ENCODE measurements at regions not wholly inside any gene's neighbourhood (a gene's known extent, or its start where the extent isn't known, plus 50 kb on each side); places are given as distances from the start of the nearest gene placed in this dataset.
"Not testable (repeated sequence)": the region's sequence is repeated elsewhere in the genome, so short reads cannot be mapped to it uniquely, and the experiment has no call there.

DNA sequence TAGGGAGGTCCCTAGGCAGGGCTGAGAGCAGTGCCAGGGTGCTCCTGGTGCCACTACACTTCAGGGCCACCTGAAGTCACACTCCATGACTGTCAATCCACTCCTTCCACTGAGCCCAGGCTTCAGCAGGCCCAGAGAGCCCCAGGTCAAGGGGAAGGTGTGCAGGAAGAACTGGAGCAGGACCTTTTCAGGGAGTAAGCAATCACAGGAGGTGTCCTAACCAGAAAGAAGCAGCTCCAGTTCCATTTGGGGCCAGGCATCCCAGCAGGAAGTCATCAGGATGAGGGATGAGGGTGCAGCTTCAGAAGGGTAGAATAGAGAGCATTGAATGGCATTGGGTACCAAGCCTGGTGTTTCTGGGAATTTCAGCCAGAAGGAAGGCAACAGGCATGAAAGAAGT, 556.5 kb downstream of the INSC start:
- FAIRE-seq (no peak), DNase-seq (ENCODE audit: insufficient read length, low spot score) (no peak)
- TF ChIP-seq PAX5 (IDR thresholded peaks at IDR 0.05; ENCODE audit: insufficient read depth, low read length, severe bottlenecking): no peak
- TF ChIP-seq SPI1 (IDR thresholded peaks at IDR 0.05; ENCODE audit: low read depth, low read length): no peak
- TF ChIP-seq POLR2AphosphoS5 (IDR thresholded peaks at IDR 0.05; ENCODE audit: low read depth, low read length): no peak
- no peak for TF ChIP-seq POU2F2 (IDR thresholded peaks at IDR 0.05; ENCODE audit: low read depth, low read length)
- TF ChIP-seq POLR2A (IDR thresholded peaks at IDR 0.05; ENCODE audit: low read depth, low read length): no peak
- no peak for TF ChIP-seq TAF1 (IDR thresholded peaks at IDR 0.05; ENCODE audit: low read depth, low read length)

DNA sequence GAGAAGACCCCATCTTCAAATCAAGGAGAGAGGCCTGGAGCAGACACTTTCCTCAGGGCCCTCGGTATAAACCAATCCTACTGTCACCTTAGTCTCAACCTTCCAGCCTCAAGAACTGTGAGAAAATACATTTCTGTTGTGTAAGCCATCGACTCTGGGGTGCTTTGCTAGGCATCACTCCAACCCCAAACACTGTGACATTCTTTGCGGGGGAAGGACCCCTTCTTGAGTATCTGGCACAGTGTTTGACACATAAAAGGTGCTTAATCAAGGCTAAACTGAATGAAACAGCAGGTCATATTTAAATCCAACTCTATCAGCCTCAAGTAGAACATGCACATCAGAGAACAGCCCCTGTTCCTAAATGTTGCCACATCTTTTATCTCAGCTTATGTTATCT, 558.1 kb downstream of the INSC start:
- TF ChIP-seq TAF1 (IDR thresholded peaks at IDR 0.05; ENCODE audit: low read depth, low read length): no peak
- TF ChIP-seq SPI1 (IDR thresholded peaks at IDR 0.05; ENCODE audit: low read depth, low read length): no peak
- TF ChIP-seq PAX5 (IDR thresholded peaks at IDR 0.05; ENCODE audit: insufficient read depth, low read length, severe bottlenecking): no peak
- TF ChIP-seq POLR2A (IDR thresholded peaks at IDR 0.05; ENCODE audit: low read depth, low read length): no peak
- no peak for TF ChIP-seq POU2F2 (IDR thresholded peaks at IDR 0.05; ENCODE audit: low read depth, low read length)
- no peak for TF ChIP-seq POLR2AphosphoS5 (IDR thresholded peaks at IDR 0.05; ENCODE audit: low read depth, low read length)
- DNase-seq (ENCODE audit: insufficient read length, low spot score) (no peak), FAIRE-seq (no peak)

DNA sequence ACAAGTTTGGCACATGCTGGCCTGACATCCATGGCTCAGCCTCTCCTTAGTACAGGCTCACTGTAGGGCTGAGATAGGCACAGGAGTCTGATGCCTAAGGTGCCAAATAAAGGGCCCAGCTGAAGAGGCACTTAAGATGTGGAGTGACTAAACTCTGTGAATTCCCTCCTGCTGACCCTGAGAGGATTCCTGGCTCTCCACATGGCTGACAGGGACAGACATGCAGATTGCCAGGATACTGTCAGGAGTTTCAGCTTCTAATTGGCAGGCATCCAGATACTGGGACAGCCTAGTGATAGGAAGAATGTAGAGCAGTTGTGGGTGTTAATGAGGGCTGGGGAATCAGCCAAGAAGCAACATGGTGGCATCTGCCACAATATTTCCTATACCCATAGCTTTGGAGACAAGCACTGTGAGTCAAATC, 558.7 kb downstream of the INSC start:
- FAIRE-seq (no peak), DNase-seq (ENCODE audit: insufficient read length, low spot score) (no peak)
- TF ChIP-seq POLR2AphosphoS5 (IDR thresholded peaks at IDR 0.05; ENCODE audit: low read depth, low read length) (no peak), SPI1 (IDR thresholded peaks at IDR 0.05; ENCODE audit: low read depth, low read length) (no peak), TAF1 (IDR thresholded peaks at IDR 0.05; ENCODE audit: low read depth, low read length) (no peak), POU2F2 (IDR thresholded peaks at IDR 0.05; ENCODE audit: low read depth, low read length) (no peak), POLR2A (IDR thresholded peaks at IDR 0.05; ENCODE audit: low read depth, low read length) (no peak)

DNA sequence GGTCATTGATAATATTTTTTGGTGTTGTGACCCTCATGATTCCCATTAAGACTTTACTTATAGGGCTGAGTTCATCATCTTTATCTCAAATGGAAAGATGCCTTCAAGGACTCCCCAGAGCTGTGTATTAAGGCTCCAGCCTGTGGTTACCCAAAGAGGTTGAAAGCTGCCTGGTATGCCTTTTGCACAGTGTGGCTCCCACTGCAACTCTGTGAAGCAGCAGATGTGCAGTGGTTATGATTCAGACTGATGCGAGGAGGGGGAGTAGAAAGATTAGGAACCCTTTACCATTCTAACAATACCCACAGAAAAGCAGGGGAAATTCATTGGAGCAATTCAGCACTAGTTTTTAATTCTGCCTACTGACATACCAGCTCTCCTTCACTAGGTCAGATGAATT, 560.0 kb downstream of the INSC start:
- TF ChIP-seq SPI1 (IDR thresholded peaks at IDR 0.05; ENCODE audit: low read depth, low read length) (no peak), PAX5 (IDR thresholded peaks at IDR 0.05; ENCODE audit: insufficient read depth, low read length, severe bottlenecking) (no peak), POLR2A (IDR thresholded peaks at IDR 0.05; ENCODE audit: low read depth, low read length) (no peak)
- DNase-seq (ENCODE audit: insufficient read length, low spot score) (no peak), FAIRE-seq (no peak)

DNA sequence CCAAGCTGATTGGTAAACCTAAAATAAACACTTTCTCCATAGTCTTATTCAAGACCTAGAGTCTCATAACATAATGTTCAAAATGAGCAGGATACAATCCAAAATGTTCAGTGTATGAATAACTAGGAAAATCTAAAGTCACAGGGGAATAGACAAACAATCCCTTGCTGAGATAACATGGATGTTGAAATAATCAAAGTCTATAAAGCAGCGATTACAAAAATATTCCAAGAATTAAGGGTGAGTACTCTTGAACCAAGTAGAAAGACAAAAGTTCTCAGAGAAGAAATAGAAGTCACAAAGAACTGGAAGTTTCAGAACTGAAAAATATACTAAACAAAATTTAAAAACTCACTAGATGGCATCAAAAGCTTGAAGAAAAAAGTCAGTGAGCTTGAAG, 561.0 kb downstream of the INSC start:
- no peak for TF ChIP-seq PAX5 (IDR thresholded peaks at IDR 0.05; ENCODE audit: insufficient read depth, low read length, severe bottlenecking)
- TF ChIP-seq POLR2AphosphoS5 (IDR thresholded peaks at IDR 0.05; ENCODE audit: low read depth, low read length): no peak
- no peak for TF ChIP-seq SPI1 (IDR thresholded peaks at IDR 0.05; ENCODE audit: low read depth, low read length)
- TF ChIP-seq POU2F2 (IDR thresholded peaks at IDR 0.05; ENCODE audit: low read depth, low read length): no peak
- TF ChIP-seq POLR2A (IDR thresholded peaks at IDR 0.05; ENCODE audit: low read depth, low read length): no peak
- DNase-seq (ENCODE audit: insufficient read length, low spot score): no peak
- no peak for FAIRE-seq

DNA sequence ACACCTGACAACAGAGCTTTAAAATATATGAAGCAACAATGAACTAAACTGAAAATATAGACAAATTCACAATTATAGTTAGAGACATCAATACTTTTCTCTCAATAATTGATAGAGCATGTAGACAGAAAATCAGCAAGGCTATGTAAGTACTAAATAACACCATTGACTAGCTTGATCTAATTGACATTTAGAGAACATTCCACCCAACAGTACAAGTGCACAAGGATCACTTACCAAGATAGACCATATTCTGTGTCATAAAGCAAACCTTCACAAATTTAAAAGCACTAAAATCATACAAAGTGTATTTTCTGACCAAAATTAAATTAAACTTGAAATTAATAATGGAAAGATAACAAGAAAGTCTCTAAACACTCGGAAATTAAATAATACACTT, 562.5 kb downstream of the INSC start:
- DNase-seq (ENCODE audit: insufficient read length, low spot score) (no peak), FAIRE-seq (no peak)
- TF ChIP-seq POU2F2 (IDR thresholded peaks at IDR 0.05; ENCODE audit: low read depth, low read length) (no peak), PAX5 (IDR thresholded peaks at IDR 0.05; ENCODE audit: insufficient read depth, low read length, severe bottlenecking) (no peak), POLR2AphosphoS5 (IDR thresholded peaks at IDR 0.05; ENCODE audit: low read depth, low read length) (no peak), TAF1 (IDR thresholded peaks at IDR 0.05; ENCODE audit: low read depth, low read length) (no peak), POLR2A (IDR thresholded peaks at IDR 0.05; ENCODE audit: low read depth, low read length) (no peak), SPI1 (IDR thresholded peaks at IDR 0.05; ENCODE audit: low read depth, low read length) (no peak)

DNA sequence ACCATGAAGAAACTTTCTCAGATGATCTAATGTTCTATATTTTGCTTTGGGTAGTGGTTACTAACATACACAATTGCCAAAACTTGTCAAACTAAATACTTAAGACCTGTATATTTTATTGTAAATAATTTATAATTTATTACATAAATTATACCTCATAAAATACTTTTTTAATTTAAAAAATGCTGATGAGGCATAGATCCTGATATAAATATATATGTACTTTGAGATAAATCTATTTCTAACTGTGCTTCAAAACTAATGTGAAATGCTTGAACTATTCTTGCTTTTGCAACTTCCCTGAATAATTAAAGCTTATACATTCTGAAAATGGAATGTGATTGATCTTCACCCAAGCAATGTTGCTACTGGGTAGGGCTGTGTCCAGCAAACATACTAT, 568.8 kb downstream of the INSC start:
- DNase-seq (ENCODE audit: insufficient read length, low spot score) (no peak), FAIRE-seq (no peak)
- no peak for TF ChIP-seq SPI1 (IDR thresholded peaks at IDR 0.05; ENCODE audit: low read depth, low read length)
- no peak for TF ChIP-seq PAX5 (IDR thresholded peaks at IDR 0.05; ENCODE audit: insufficient read depth, low read length, severe bottlenecking)
- no peak for TF ChIP-seq TAF1 (IDR thresholded peaks at IDR 0.05; ENCODE audit: low read depth, low read length)
- no peak for TF ChIP-seq POLR2A (IDR thresholded peaks at IDR 0.05; ENCODE audit: low read depth, low read length)
- no peak for TF ChIP-seq POLR2AphosphoS5 (IDR thresholded peaks at IDR 0.05; ENCODE audit: low read depth, low read length)
- no peak for TF ChIP-seq POU2F2 (IDR thresholded peaks at IDR 0.05; ENCODE audit: low read depth, low read length)

DNA sequence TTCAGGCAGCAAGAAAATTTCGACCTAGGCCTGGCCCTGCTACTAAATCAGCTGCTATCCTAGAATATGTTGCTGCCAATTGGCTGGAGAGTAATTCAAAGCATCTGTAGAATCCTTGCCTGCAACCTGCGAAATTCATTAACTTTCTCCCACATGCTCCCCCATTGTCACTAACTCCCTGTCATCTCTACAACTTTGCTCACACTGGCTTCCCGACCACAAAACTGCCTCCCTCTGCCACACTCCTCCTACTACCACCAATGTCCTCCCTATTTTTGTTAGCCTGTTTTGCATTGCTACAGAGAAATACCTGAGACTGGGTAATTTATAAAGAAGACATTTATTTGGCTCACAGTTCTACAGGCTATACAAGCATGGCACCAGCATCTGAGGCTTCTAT, 570.6 kb downstream of the INSC start:
- DNase-seq (ENCODE audit: insufficient read length, low spot score): no peak
- TF ChIP-seq POLR2AphosphoS5 (IDR thresholded peaks at IDR 0.05; ENCODE audit: low read depth, low read length) (no peak), TAF1 (IDR thresholded peaks at IDR 0.05; ENCODE audit: low read depth, low read length) (no peak), SPI1 (IDR thresholded peaks at IDR 0.05; ENCODE audit: low read depth, low read length) (no peak), POU2F2 (IDR thresholded peaks at IDR 0.05; ENCODE audit: low read depth, low read length) (no peak)
- no peak for FAIRE-seq

DNA sequence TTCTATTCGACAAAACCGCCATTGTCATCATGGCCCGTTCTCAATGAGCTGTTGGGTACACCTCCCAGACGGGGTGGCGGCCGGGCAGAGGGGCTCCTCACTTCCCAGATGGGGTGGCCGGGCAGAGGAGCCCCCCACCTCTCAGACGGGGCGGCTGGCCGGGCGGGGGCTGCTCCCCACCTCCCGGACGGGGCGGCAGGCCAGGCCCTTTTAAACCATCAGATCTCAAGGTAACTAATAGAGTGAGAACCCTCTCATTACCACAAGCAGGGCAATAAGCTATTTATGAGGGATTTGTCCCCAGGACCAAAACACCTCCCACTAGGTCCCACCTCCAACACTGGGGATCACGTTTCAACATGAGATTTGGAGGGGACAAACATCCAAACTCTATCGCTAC, 571.5 kb downstream of the INSC start:
- FAIRE-seq; DNase-seq (ENCODE audit: insufficient read length, low spot score): not testable (repeated sequence)

DNA sequence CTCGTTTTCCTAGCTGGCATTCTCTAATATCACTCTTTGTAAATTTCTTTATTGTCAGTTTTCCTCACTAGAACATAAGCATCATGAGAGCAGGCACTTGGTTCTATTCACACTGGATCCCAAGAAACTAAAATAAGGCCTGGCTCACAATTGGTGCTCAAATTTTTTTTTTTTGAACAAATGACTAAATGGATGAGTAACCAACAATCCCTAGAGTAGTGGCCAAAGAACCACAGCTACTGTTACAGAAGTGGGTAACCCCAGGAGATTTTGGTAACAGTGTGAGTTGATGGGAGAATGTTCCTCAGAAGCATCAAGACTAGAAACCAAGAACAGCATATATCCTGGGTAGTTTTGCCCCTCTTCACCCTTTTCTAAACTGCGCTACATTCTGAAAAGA, 572.6 kb downstream of the INSC start:
- TF ChIP-seq TAF1 (IDR thresholded peaks at IDR 0.05; ENCODE audit: low read depth, low read length) (no peak), POU2F2 (IDR thresholded peaks at IDR 0.05; ENCODE audit: low read depth, low read length) (no peak), PAX5 (IDR thresholded peaks at IDR 0.05; ENCODE audit: insufficient read depth, low read length, severe bottlenecking) (no peak), POLR2AphosphoS5 (IDR thresholded peaks at IDR 0.05; ENCODE audit: low read depth, low read length) (no peak), SPI1 (IDR thresholded peaks at IDR 0.05; ENCODE audit: low read depth, low read length) (no peak), POLR2A (IDR thresholded peaks at IDR 0.05; ENCODE audit: low read depth, low read length) (no peak)
- FAIRE-seq (no peak), DNase-seq (ENCODE audit: insufficient read length, low spot score) (no peak)

DNA sequence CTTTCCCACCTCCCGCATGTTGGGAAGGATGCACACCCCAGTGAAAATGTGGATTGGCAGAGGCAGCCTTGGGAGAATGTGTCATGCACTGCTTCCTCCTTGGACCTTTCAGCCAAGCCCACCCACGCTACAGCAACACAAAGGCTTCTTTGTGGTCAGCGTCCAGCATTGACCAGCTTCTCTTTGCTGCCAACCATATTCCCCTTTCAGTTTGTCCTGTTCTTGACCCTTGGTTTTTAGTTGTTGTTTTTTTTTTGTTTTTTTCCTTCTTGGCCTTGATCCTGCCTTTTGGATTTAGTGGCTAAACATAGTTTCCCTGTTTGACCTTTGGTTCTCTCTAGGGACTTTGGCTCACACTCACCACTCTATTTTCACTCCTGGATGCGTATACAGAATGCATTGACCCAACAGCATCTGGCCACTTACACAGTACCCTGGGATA, 573.6 kb downstream of the INSC start:
- no peak for DNase-seq (ENCODE audit: insufficient read length, low spot score)
- FAIRE-seq: no peak
- no peak for TF ChIP-seq PAX5 (IDR thresholded peaks at IDR 0.05; ENCODE audit: insufficient read depth, low read length, severe bottlenecking)
- no peak for TF ChIP-seq TAF1 (IDR thresholded peaks at IDR 0.05; ENCODE audit: low read depth, low read length)
- TF ChIP-seq POLR2AphosphoS5 (IDR thresholded peaks at IDR 0.05; ENCODE audit: low read depth, low read length): no peak
- no peak for TF ChIP-seq POU2F2 (IDR thresholded peaks at IDR 0.05; ENCODE audit: low read depth, low read length)
- TF ChIP-seq SPI1 (IDR thresholded peaks at IDR 0.05; ENCODE audit: low read depth, low read length): no peak
- TF ChIP-seq POLR2A (IDR thresholded peaks at IDR 0.05; ENCODE audit: low read depth, low read length): no peak
